Ishikawa (cell line): ENCODE measurements at regions not wholly inside any gene's neighbourhood (a gene's known extent, or its start where the extent isn't known, plus 50 kb on each side); places are given as distances from the start of the nearest gene placed in this dataset.

ENCODE experiments used
- CEBPB ChIP-seq: IDR thresholded peaks from 2 replicates; pipeline ENCODE4 v1.6.1; 2012
- RAD21 ChIP-seq: IDR thresholded peaks from 2 replicates; pipeline ENCODE4 v1.6.1; 2012; ENCODE audit warnings: low read depth
- TAF1 ChIP-seq: IDR thresholded peaks from 2 replicates; pipeline ENCODE4 v1.6.1; 2012; ENCODE audit warnings: low read depth, mild to moderate bottlenecking
- YY1 ChIP-seq: IDR thresholded peaks from 2 replicates; pipeline ENCODE4 v1.6.1; 2012; ENCODE audit warnings: low read depth
- TF ChIP-seq, protein P1 (sequence below): IDR thresholded peaks from 2 replicates; pipeline ENCODE4 v1.6.1; 2012; ENCODE audit warnings: low read depth, mild to moderate bottlenecking
- TF ChIP-seq, protein P2 (sequence below): IDR thresholded peaks from 2 replicates; pipeline ENCODE4 v1.6.1; 2012

DNA sequence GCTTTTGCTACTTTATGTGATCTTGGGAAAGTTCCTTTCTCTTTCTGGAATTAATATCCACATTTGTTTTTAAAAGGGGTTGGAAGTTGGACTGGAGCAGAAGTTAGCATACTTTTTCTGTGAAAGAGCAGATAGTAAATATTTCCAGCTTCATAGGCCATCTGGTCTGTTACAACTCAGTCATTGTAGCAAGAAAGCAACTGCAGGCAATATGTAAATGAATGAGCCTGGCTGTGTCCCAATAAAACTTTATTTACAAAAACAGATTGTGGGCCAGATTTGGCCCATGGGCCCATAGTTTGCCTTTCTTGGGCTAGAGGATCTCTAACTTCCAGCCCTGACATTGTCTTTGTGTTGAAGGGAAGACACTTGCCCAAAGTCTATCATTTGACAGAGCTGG is 104.4 kb downstream of the ACTL7B start:
- TF ChIP-seq RAD21 = no peak
- TF ChIP-seq, protein P1, sequence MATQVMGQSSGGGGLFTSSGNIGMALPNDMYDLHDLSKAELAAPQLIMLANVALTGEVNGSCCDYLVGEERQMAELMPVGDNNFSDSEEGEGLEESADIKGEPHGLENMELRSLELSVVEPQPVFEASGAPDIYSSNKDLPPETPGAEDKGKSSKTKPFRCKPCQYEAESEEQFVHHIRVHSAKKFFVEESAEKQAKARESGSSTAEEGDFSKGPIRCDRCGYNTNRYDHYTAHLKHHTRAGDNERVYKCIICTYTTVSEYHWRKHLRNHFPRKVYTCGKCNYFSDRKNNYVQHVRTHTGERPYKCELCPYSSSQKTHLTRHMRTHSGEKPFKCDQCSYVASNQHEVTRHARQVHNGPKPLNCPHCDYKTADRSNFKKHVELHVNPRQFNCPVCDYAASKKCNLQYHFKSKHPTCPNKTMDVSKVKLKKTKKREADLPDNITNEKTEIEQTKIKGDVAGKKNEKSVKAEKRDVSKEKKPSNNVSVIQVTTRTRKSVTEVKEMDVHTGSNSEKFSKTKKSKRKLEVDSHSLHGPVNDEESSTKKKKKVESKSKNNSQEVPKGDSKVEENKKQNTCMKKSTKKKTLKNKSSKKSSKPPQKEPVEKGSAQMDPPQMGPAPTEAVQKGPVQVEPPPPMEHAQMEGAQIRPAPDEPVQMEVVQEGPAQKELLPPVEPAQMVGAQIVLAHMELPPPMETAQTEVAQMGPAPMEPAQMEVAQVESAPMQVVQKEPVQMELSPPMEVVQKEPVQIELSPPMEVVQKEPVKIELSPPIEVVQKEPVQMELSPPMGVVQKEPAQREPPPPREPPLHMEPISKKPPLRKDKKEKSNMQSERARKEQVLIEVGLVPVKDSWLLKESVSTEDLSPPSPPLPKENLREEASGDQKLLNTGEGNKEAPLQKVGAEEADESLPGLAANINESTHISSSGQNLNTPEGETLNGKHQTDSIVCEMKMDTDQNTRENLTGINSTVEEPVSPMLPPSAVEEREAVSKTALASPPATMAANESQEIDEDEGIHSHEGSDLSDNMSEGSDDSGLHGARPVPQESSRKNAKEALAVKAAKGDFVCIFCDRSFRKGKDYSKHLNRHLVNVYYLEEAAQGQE = no peak
- TF ChIP-seq TAF1 = no peak
- TF ChIP-seq, protein P2, sequence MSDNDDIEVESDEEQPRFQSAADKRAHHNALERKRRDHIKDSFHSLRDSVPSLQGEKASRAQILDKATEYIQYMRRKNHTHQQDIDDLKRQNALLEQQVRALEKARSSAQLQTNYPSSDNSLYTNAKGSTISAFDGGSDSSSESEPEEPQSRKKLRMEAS = no peak
- TF ChIP-seq CEBPB = no peak
- TF ChIP-seq YY1 = no peak
